Right lobe of liver (tissue), 6 donors: ENCODE measurements at regions not wholly inside any gene's neighbourhood (a gene's known extent, or its start where the extent isn't known, plus 50 kb on each side); places are given as distances from the start of the nearest gene placed in this dataset.

Source experiments
- ATAC-seq, 4 donors: fragments of 200-7000 bp; cut with Tn5 transposase; one replicate each; pipeline ENCODE4 v1.9.1; 2020; ENCODE audit warnings: mild to moderate bottlenecking in 4 of 4, moderate library complexity in 4 of 4
- DNase-seq, 3 donors: peaks; one replicate each; pipeline ENCODE4 v3.0.0-alpha.2; 2020
- H3K27ac ChIP-seq, 3 donors: fragments of 200-600 bp; one replicate each; pipeline ENCODE4 v1.8.0; 2022
- H3K27me3 ChIP-seq, 2 donors: fragments of 200-600 bp; one replicate each; pipeline ENCODE4 v1.8.0; 2022
- H3K36me3 ChIP-seq, 4 donors: fragments of 200-600 bp; sonication (generic) in 1 of 4; one replicate each; pipeline versions ENCODE4 v1.5.1 to v1.8.0; 2017 to 2022; ENCODE audit warnings: control low read depth in 1 of 4
- H3K4me1 ChIP-seq, 4 donors: fragments of 200-600 bp; sonication (generic) in 1 of 4; one replicate each; pipeline versions ENCODE4 v1.5.1 to v1.8.0; 2017 to 2022; ENCODE audit warnings: control low read depth in 1 of 4
- H3K4me3 ChIP-seq, 3 donors: fragments of 200-600 bp; one replicate each; pipeline ENCODE4 v1.8.0; 2022
- H3K9me3 ChIP-seq, 4 donors: fragments of 200-600 bp; sonication (generic) in 1 of 4; one replicate each; pipeline versions ENCODE4 v1.5.1 to v1.8.0; 2017 to 2022; ENCODE audit warnings: control low read depth in 1 of 4
- CTCF ChIP-seq, 4 donors: fragments of 200-600 bp in 3 of 4; fragments of 450-650 bp in 1 of 4; IDR thresholded peaks; one replicate each; pipeline versions ENCODE4 v1.5.1 to v1.8.0; 2016 to 2022; ENCODE audit warnings: antibody characterized with exemption in 4 of 4, mild to moderate bottlenecking in 2 of 4
- POLR2A ChIP-seq: fragments of 450-650 bp; IDR thresholded peaks from one replicate; pipeline ENCODE4 v1.6.1; 2017; ENCODE audit warnings: antibody characterized with exemption, mild to moderate bottlenecking
- WGBS: methylation state at CpG from one replicate; pipeline ENCODE4 v1.1.6; 2018; ENCODE audit warnings: low coverage, low lambda C conversion rate; ENCODE audit not compliant: insufficient coverage; ENCODE audit errors: missing lambda C conversion rate; 5-methylcytosine and 5-hydroxymethylcytosine counted together
- intact Hi-C, 2 donors: fragments of 100-400 bp; cut with DNase I; formaldehyde crosslinking; loops; one replicate each; pipeline versions ENCODE4 v1.11.2 to v1.14.1; 2022
- donor health status: DM: no; HTN: yes; CAD: no.
- donor health status: DM: no; HTN: no; CAD: no.
- donor health status: DM: no; HTN: no; CAD: no.
- donor health status: DM: no; HTN: yes; CAD: no.
- donor health status: DM: no; HTN: yes; CAD: no.

GRCh38 chr14:97813556-97813955, 1016.4 kb downstream of the VRK1 start:
- Histone ChIP-seq H3K36me3 (no peaks in the 10 kb centered on the region), H3K9me3 (no peaks in the 10 kb centered on the region), H3K27me3 (no peaks in the 10 kb centered on the region), H3K4me1 (no peaks in the 10 kb centered on the region), H3K4me3 (no peak overlapping the region), H3K27ac (no peak overlapping the region)
- DNase-seq (no peak), ATAC-seq (no peak)
- TF ChIP-seq POLR2A (no peak), CTCF (IDR thresholded peaks at IDR 0.05) (no peak)
- intact Hi-C loops, result no loop called here
- 89% methylated on average over 5 of the region's 5 CpGs for WGBS

DNA sequence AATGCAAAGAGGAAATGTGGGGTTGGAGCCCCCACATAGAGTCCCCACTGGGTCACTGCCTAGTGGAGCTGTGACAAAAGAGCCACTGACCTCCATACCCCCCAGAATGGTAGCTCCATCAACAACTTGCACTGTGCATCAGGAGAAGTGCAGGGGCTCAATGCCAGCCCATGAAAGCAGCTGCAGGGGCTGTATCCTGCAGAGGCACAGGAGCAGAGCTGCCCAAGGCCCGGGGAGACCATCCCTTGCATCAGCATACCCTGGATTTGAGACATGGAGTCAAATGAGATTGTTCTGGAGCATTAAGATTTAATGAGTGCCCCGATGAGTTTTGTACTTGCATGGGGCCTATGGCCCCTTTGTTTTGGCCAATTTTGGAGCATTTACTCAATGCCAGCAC, 1023.6 kb downstream of the VRK1 start:
- H3K36me3 ChIP-seq, result no peaks in the 10 kb centered on the region
- no peak overlapping the region for H3K4me3 ChIP-seq
- intact Hi-C loops, result no loop called here
- H3K27ac ChIP-seq, result no peak overlapping the region
- no peaks in the 10 kb centered on the region for H3K4me1 ChIP-seq
- no peak for DNase-seq
- no peak for ATAC-seq
- no peaks in the 10 kb centered on the region for H3K9me3 ChIP-seq
- WGBS, result 63% methylated on average over 1 of the region's 2 CpGs
- TF ChIP-seq CTCF (IDR thresholded peaks at IDR 0.05), result no peak
- TF ChIP-seq POLR2A, result no peak
- no peaks in the 10 kb centered on the region for H3K27me3 ChIP-seq

DNA sequence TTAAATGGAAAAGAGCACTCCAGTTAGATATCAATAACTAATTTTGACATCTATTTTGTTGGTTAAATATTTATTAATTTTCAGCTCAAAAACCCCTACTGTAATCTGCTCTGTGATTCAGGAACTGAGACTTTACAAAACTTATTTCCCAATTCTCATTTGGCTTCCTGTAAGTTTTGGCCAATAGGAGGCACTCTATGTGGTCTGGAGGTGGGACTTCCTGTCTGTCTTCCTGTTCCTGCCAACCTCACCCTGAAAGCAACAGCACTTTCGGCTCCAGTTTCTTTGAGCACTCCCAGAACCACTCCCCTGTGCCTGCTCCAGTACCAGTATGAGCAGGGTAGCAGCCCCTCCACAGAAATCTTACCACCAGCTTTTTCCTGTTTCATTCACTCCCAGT, 1027.0 kb downstream of the VRK1 start:
- H3K27me3 ChIP-seq, result no peaks in the 10 kb centered on the region
- 11% methylated on average over 1 of the region's 1 CpG for WGBS
- TF ChIP-seq POLR2A (no peak), CTCF (IDR thresholded peaks at IDR 0.05) (no peak)
- DNase-seq, result no peak
- intact Hi-C loops, result no loop called here
- H3K9me3 ChIP-seq, result no peaks in the 10 kb centered on the region
- no peaks in the 10 kb centered on the region for H3K36me3 ChIP-seq
- no peak overlapping the region for H3K4me3 ChIP-seq
- H3K4me1 ChIP-seq, result no peaks in the 10 kb centered on the region
- H3K27ac ChIP-seq, result no peak overlapping the region
- ATAC-seq, result no peak

DNA sequence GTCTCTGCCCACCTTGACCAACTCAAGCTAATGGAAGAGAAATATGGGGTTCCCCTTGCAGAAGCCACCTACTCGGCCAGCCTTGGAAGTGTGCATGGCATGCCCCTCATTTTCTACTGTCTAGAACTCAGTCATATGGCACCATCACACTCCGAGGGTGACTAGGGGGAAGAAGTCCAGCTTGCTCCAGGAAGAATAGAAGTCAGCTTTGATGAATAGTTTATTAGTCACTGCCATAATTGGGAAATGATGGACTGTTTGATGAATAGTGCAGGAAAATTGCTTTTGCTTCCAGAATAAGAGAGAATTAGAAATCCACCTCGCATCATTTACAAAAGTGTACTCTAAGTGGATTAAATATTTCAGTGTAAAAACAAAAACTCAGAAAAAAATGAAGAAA, 1030.6 kb downstream of the VRK1 start:
- Histone ChIP-seq H3K27ac (no peak overlapping the region), H3K36me3 (no peaks in the 10 kb centered on the region), H3K9me3 (no peaks in the 10 kb centered on the region), H3K4me3 (no peak overlapping the region), H3K4me1 (no peaks in the 10 kb centered on the region), H3K27me3 (no peaks in the 10 kb centered on the region)
- 41% methylated on average over 3 of the region's 3 CpGs for WGBS
- TF ChIP-seq POLR2A (no peak), CTCF (IDR thresholded peaks at IDR 0.05) (no peak)
- DNase-seq, result no peak
- ATAC-seq, result no peak
- intact Hi-C loops, result no loop called here

GRCh38 chr14:97832776-97833175, 1035.6 kb downstream of the VRK1 start:
- Histone ChIP-seq H3K27ac (no peak overlapping the region), H3K4me3 (no peak overlapping the region), H3K27me3 (no peaks in the 10 kb centered on the region), H3K36me3 (no peaks in the 10 kb centered on the region), H3K9me3 (no peaks in the 10 kb centered on the region), H3K4me1 (no peaks in the 10 kb centered on the region)
- ATAC-seq, result peak in 1 of 4 donors; percentile 26
- intact Hi-C loops, result no loop called here
- DNase-seq, result no peak
- TF ChIP-seq POLR2A (no peak), CTCF (IDR thresholded peaks at IDR 0.05) (no peak)
- WGBS, result 50% methylated on average over 10 of the region's 11 CpGs
